Epithelial cell of proximal tubule (primary cell): ENCODE measurements at regions not wholly inside any gene's neighbourhood (a gene's known extent, or its start where the extent isn't known, plus 50 kb on each side); places are given as distances from the start of the nearest gene placed in this dataset.
"Not testable (repeated sequence)": the region's sequence is repeated elsewhere in the genome, so short reads cannot be mapped to it uniquely, and the experiment has no call there.

Experiments
- DNase-seq: peaks from one replicate; pipeline ENCODE4 v3.0.0-alpha.2; 2011; ENCODE audit warnings: low read depth
- H3K4me3 ChIP-seq: 2 replicates; pipeline ENCODE4 v1.5.1; 2011; ENCODE audit warnings: low read depth, mild to moderate bottlenecking, low read length
- TF ChIP-seq, protein P1 (sequence below): conservative IDR thresholded peaks from 2 replicates; pipeline ENCODE4 v1.5.1; 2012; ENCODE audit warnings: low read depth, mild to moderate bottlenecking, low read length

DNA sequence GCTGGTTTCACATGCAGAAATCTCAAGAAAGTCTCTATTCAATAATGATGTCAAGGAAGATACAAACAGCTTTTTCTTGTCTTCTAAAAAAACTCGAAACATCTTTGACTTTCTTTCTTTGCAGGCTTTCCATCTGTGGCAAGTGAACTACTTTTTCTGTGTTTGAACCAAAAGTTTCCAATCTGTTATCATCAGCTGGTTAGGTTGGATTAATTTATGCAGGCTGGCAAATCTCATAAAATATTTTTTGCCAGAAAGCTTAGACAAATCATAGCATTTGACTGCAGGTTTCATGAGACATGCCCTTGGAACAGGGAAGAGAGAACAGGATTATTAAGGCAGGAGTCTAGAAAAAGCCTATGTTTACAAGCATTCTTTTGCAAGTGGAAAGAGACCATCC lies 86.1 kb upstream of the ARHGAP42 start:
- TF ChIP-seq, protein P1, sequence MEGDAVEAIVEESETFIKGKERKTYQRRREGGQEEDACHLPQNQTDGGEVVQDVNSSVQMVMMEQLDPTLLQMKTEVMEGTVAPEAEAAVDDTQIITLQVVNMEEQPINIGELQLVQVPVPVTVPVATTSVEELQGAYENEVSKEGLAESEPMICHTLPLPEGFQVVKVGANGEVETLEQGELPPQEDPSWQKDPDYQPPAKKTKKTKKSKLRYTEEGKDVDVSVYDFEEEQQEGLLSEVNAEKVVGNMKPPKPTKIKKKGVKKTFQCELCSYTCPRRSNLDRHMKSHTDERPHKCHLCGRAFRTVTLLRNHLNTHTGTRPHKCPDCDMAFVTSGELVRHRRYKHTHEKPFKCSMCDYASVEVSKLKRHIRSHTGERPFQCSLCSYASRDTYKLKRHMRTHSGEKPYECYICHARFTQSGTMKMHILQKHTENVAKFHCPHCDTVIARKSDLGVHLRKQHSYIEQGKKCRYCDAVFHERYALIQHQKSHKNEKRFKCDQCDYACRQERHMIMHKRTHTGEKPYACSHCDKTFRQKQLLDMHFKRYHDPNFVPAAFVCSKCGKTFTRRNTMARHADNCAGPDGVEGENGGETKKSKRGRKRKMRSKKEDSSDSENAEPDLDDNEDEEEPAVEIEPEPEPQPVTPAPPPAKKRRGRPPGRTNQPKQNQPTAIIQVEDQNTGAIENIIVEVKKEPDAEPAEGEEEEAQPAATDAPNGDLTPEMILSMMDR: no peak
- DNase-seq: no peak
- no peak overlapping the region for H3K4me3 ChIP-seq

DNA sequence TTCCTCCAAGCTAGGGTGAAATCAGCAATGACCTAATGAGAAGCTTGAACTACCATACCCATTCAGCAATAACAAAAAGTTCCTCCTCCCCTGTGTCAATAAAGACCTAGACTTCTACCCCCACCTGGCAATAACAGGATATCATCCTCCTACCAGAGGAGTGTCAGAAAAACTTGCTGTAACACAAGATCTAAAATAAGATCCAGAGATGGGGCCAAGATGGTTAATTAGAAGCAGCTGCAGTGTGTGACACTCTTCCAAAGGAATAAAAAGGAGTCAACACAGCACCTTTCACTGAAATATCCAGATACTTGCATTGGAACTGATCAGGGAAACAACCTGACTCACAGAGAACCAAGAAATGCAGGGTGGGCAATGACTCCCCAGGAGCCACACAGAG lies 84.4 kb upstream of the ARHGAP42 start:
- no peak overlapping the region for H3K4me3 ChIP-seq
- DNase-seq: no peak
- TF ChIP-seq, protein P1: no peak

DNA sequence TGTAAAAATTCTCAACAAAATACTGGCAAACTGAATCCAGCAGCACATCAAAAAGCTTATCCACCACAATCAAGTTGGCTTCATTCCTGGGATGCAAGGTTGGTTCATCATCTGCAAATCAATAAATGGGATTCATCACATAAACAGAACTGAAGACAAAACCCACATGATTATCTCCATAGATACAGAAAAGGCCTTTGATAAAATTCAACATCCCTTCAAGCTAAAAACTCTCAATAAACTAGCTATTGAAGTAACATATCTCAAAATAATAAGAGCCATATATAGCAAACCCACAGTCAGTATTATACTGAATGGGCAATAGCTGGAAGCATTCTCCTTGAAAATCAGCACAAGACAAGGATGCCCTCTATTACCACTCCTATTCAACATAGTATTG lies 79.3 kb upstream of the ARHGAP42 start:
- not testable (repeated sequence) for DNase-seq, H3K4me3 ChIP-seq

DNA sequence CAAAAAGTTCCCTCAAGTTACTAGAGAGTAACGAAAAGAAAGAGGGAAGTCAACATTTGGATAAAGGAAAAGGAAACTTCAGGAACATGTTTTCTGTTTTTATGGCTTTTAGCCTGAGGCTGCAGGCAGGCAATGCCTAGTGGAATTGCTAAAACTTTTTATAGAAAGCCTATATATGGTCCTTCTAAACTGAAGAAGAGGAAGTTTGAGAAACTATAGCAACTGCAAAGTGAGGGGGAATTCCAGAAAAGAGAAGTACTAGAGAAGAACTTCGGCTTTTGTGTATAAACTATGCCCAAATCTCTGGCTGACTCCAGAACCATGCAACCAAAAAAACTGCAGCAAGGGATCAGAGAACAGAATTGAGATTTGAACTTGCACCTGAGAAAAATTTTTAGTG lies 74.3 kb upstream of the ARHGAP42 start:
- no peak overlapping the region for H3K4me3 ChIP-seq
- TF ChIP-seq, protein P1: no peak
- no peak for DNase-seq

DNA sequence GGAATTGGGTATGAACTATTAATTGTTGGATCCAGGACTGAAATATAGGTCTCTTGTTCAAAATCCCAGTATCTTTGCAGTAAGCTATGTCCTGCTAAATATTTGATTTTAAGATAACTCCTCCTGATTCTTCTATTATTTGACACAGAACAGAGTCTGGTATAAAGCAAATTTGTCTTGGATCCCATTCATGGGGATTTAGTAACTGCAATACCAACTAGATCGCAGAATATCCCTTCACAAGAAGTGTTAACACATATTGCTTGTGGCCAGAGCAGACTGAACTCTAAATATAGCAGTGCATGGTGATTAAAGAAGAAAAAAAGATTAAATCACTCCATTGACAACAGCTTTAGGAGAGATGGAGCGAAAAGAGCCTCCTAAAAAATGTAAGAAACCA lies 68.2 kb upstream of the ARHGAP42 start:
- TF ChIP-seq, protein P1: no peak
- no peak overlapping the region for H3K4me3 ChIP-seq
- DNase-seq: no peak

DNA sequence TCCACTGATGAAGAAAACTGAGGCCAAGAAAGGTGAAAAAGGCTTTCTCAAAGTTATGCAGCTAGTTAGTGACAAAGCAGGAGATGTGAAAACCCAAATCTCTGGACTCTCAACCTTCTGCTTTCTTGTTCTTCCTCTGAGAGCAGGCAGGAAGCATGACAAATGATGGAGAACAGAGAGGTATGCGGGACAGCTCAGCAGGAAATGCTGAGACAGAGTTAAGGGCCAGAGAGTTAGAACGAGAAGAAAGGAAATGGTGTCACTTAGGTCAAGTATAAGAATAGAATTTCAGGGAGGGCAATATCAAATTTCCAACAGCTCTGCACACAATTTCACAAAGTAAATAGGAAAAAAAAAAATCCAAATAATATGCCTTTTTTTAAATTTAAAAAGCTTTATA lies 67.6 kb upstream of the ARHGAP42 start:
- no peak overlapping the region for H3K4me3 ChIP-seq
- TF ChIP-seq, protein P1: no peak
- DNase-seq: no peak

DNA sequence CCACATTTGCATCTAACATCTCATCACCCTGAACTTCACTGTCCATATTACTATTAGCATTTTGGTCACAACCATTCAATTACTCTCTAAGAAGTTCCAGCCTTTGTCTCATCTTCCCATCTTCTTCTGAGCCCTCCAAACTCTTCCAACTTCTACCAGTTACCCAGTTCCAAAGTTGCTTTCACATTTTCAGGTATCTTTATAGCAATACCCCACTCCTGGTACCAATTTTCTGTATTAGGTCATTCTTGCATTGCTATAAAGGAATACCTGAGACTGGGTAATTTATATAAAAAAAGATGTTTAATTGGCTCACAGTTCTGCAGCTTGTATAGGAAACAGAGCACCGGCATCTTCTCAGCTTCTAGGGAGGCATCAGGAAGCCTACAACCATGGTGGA lies 64.7 kb upstream of the ARHGAP42 start:
- no peak for DNase-seq
- TF ChIP-seq, protein P1: no peak
- H3K4me3 ChIP-seq: no peak overlapping the region

DNA sequence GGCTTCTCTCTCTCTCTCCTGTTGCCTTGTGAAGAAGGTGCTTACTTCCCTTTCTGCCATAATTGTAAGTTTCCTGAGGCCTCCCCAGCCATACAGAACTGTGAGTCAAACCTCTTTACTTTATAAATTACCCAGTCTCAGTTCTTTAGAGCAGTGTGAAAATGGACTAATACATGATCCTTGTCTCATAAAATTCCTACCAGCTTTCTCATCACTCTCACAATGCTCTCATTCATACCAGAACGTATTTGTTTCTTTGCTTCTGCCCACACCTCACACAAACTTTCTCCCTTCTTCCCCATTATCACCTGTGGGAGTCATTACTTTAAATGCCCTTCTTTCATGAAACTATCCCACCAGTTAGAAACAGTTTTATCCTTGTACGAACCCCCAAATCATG lies 62.7 kb upstream of the ARHGAP42 start:
- no peak for DNase-seq
- TF ChIP-seq, protein P1: no peak
- H3K4me3 ChIP-seq: no peak overlapping the region
